Activated T-cell treated with anti-CD3 and anti-CD28 coated beads, Interleukin-2, amount 50 U/mL, for 24 hours (primary cell): ENCODE measurements at regions not wholly inside any gene's neighbourhood (a gene's known extent, or its start where the extent isn't known, plus 50 kb on each side); places are given as distances from the start of the nearest gene placed in this dataset.

Source experiments
- DNase-seq: peaks from one replicate; pipeline ENCODE4 v3.0.0-alpha.2; 2020
- H3K27ac Mint-ChIP-seq: 2 replicates; pipeline ENCODE4 v1.8.0; 2020; ENCODE audit warnings: mild to moderate bottlenecking, mixed read lengths
- H3K27me3 Mint-ChIP-seq: 2 replicates; pipeline ENCODE4 v1.8.0; 2020; ENCODE audit warnings: mixed read lengths
- H3K36me3 Mint-ChIP-seq: 2 replicates; pipeline ENCODE4 v1.8.0; 2020; ENCODE audit warnings: low read depth, mixed read lengths
- H3K4me1 Mint-ChIP-seq: 2 replicates; pipeline ENCODE4 v1.8.0; 2020; ENCODE audit warnings: low read depth, mixed read lengths
- H3K4me3 Mint-ChIP-seq: 2 replicates; pipeline ENCODE4 v1.8.0; 2020; ENCODE audit warnings: mild to moderate bottlenecking, moderate library complexity, mixed read lengths
- H3K9me3 Mint-ChIP-seq: 2 replicates; pipeline ENCODE4 v1.8.0; 2020; ENCODE audit warnings: mixed read lengths

GRCh38 chr6:145323646-145324045 is 411.7 kb downstream of the EPM2A start:
- Mint-ChIP-seq H3K27me3 (no peaks in the 10 kb centered on the region), H3K36me3 (no peaks in the 10 kb centered on the region), H3K27ac (no peak overlapping the region), H3K4me1 (no peaks in the 10 kb centered on the region), H3K9me3 (no peaks in the 10 kb centered on the region), H3K4me3 (no peak overlapping the region)
- DNase-seq = no peak

- no peaks in the 10 kb centered on the region for H3K36me3 Mint-ChIP-seq
- no peaks in the 10 kb centered on the region for H3K9me3 Mint-ChIP-seq
- peaks cover 5% of the 10 kb centered on the region for H3K27me3 Mint-ChIP-seq
- no peak overlapping the region for H3K4me3 Mint-ChIP-seq
- H3K4me1 Mint-ChIP-seq = no peaks in the 10 kb centered on the region
- DNase-seq = no peak
- no peak overlapping the region for H3K27ac Mint-ChIP-seq
Measured at GRCh38 chr6:145327586-145327985, 407.7 kb downstream of the EPM2A start.

- no peak for DNase-seq
- Mint-ChIP-seq H3K27me3 (peaks cover 5% of the 10 kb centered on the region), H3K4me3 (no peak overlapping the region), H3K9me3 (no peaks in the 10 kb centered on the region), H3K36me3 (no peaks in the 10 kb centered on the region), H3K27ac (no peak overlapping the region), H3K4me1 (no peaks in the 10 kb centered on the region)
Measured at GRCh38 chr6:145329257-145329656, 406.1 kb downstream of the EPM2A start.

GRCh38 chr6:145331066-145331465 is 404.3 kb downstream of the EPM2A start:
- Mint-ChIP-seq H3K4me1 (no peaks in the 10 kb centered on the region), H3K27ac (no peak overlapping the region), H3K9me3 (no peaks in the 10 kb centered on the region), H3K4me3 (no peak overlapping the region), H3K27me3 (peaks cover 5% of the 10 kb centered on the region), H3K36me3 (no peaks in the 10 kb centered on the region)
- no peak for DNase-seq

GRCh38 chr6:145332011-145332410 is 403.3 kb downstream of the EPM2A start:
- H3K4me3 Mint-ChIP-seq = no peak overlapping the region
- no peaks in the 10 kb centered on the region for H3K36me3 Mint-ChIP-seq
- no peak for DNase-seq
- peaks cover 5% of the 10 kb centered on the region for H3K27me3 Mint-ChIP-seq
- no peaks in the 10 kb centered on the region for H3K4me1 Mint-ChIP-seq
- no peaks in the 10 kb centered on the region for H3K9me3 Mint-ChIP-seq
- no peak overlapping the region for H3K27ac Mint-ChIP-seq

- Mint-ChIP-seq H3K4me3 (no peak overlapping the region), H3K27ac (no peak overlapping the region), H3K36me3 (no peaks in the 10 kb centered on the region), H3K27me3 (peaks cover under 1% of the 10 kb centered on the region), H3K4me1 (no peaks in the 10 kb centered on the region), H3K9me3 (no peaks in the 10 kb centered on the region)
- DNase-seq = no peak
Measured at GRCh38 chr6:145336119-145336518, 399.2 kb downstream of the EPM2A start.

GRCh38 chr6:145339089-145339488 is 396.2 kb downstream of the EPM2A start:
- no peak overlapping the region for H3K27ac Mint-ChIP-seq
- H3K4me3 Mint-ChIP-seq = no peak overlapping the region
- no peaks in the 10 kb centered on the region for H3K9me3 Mint-ChIP-seq
- no peaks in the 10 kb centered on the region for H3K27me3 Mint-ChIP-seq
- H3K36me3 Mint-ChIP-seq = no peaks in the 10 kb centered on the region
- DNase-seq = no peak
- H3K4me1 Mint-ChIP-seq = no peaks in the 10 kb centered on the region

GRCh38 chr6:145340256-145340655 is 395.1 kb downstream of the EPM2A start:
- Mint-ChIP-seq H3K27ac (no peak overlapping the region), H3K36me3 (no peaks in the 10 kb centered on the region), H3K4me1 (no peaks in the 10 kb centered on the region)

GRCh38 chr6:145345094-145345493 is 390.2 kb downstream of the EPM2A start:
- Mint-ChIP-seq H3K4me1 (no peaks in the 10 kb centered on the region), H3K27ac (no peak overlapping the region), H3K9me3 (no peaks in the 10 kb centered on the region), H3K36me3 (no peaks in the 10 kb centered on the region), H3K4me3 (no peak overlapping the region), H3K27me3 (peaks cover 9% of the 10 kb centered on the region)
- no peak for DNase-seq

More at GRCh38 chr6:145340256-145340655, 395.1 kb downstream of the EPM2A start:
- no peak overlapping the region for H3K4me3 Mint-ChIP-seq
- no peak for DNase-seq
- no peaks in the 10 kb centered on the region for H3K27me3 Mint-ChIP-seq
- no peaks in the 10 kb centered on the region for H3K9me3 Mint-ChIP-seq

- Mint-ChIP-seq H3K27ac (no peak overlapping the region), H3K4me3 (no peak overlapping the region), H3K36me3 (no peaks in the 10 kb centered on the region), H3K9me3 (no peaks in the 10 kb centered on the region), H3K4me1 (no peaks in the 10 kb centered on the region), H3K27me3 (peaks cover 12% of the 10 kb centered on the region)
- DNase-seq = no peak
Measured at GRCh38 chr6:145347216-145347615, 388.1 kb downstream of the EPM2A start.

- H3K9me3 Mint-ChIP-seq = no peaks in the 10 kb centered on the region
- H3K27me3 Mint-ChIP-seq = peaks cover 12% of the 10 kb centered on the region
- H3K4me1 Mint-ChIP-seq = no peaks in the 10 kb centered on the region
- no peak overlapping the region for H3K27ac Mint-ChIP-seq
- no peak overlapping the region for H3K4me3 Mint-ChIP-seq
- H3K36me3 Mint-ChIP-seq = no peaks in the 10 kb centered on the region
- DNase-seq = no peak
Measured at GRCh38 chr6:145349950-145350510, 385.3 kb downstream of the EPM2A start.

GRCh38 chr6:145350928-145351327 is 384.4 kb downstream of the EPM2A start:
- H3K9me3 Mint-ChIP-seq = no peaks in the 10 kb centered on the region
- no peaks in the 10 kb centered on the region for H3K36me3 Mint-ChIP-seq
- no peak overlapping the region for H3K4me3 Mint-ChIP-seq
- no peak for DNase-seq
- no peaks in the 10 kb centered on the region for H3K4me1 Mint-ChIP-seq
- H3K27me3 Mint-ChIP-seq = peaks cover 9% of the 10 kb centered on the region
- no peak overlapping the region for H3K27ac Mint-ChIP-seq

GRCh38 chr6:145352382-145353080 is 382.8 kb downstream of the EPM2A start:
- Mint-ChIP-seq H3K4me1 (no peaks in the 10 kb centered on the region), H3K4me3 (no peak overlapping the region), H3K36me3 (no peaks in the 10 kb centered on the region), H3K9me3 (no peaks in the 10 kb centered on the region), H3K27me3 (peaks cover 8% of the 10 kb centered on the region), H3K27ac (no peak overlapping the region)
- DNase-seq = no peak

GRCh38 chr6:145360865-145361264 is 374.5 kb downstream of the EPM2A start:
- peaks cover 4% of the 10 kb centered on the region for H3K9me3 Mint-ChIP-seq
- H3K4me3 Mint-ChIP-seq = no peak overlapping the region
- no peaks in the 10 kb centered on the region for H3K36me3 Mint-ChIP-seq
- H3K27ac Mint-ChIP-seq = no peak overlapping the region
- peaks cover 10% of the 10 kb centered on the region for H3K27me3 Mint-ChIP-seq
- DNase-seq = no peak
- no peaks in the 10 kb centered on the region for H3K4me1 Mint-ChIP-seq

- no peaks in the 10 kb centered on the region for H3K36me3 Mint-ChIP-seq
- H3K27me3 Mint-ChIP-seq = no peaks in the 10 kb centered on the region
- peaks cover 4% of the 10 kb centered on the region for H3K9me3 Mint-ChIP-seq
- H3K4me3 Mint-ChIP-seq = no peak overlapping the region
- no peak overlapping the region for H3K27ac Mint-ChIP-seq
- peaks cover 3% of the 10 kb centered on the region for H3K4me1 Mint-ChIP-seq
- DNase-seq = no peak
Measured at GRCh38 chr6:145367149-145367548, 368.2 kb downstream of the EPM2A start.
